Heart right ventricle (tissue), 16 donors: ENCODE measurements at regions not wholly inside any gene's neighbourhood (a gene's known extent, or its start where the extent isn't known, plus 50 kb on each side); places are given as distances from the start of the nearest gene placed in this dataset.

Source experiments
- ATAC-seq, 8 donors: fragments of 200-7000 bp; cut with Tn5 transposase; one replicate each; pipeline ENCODE4 v1.9.1; 2020; ENCODE audit warnings: mild to moderate bottlenecking in 8 of 8, moderate library complexity in 8 of 8, moderate number of reproducible peaks in 1 of 8
- DNase-seq, 2 donors: peaks; one replicate each; pipeline ENCODE4 v3.0.0-alpha.2; 2020
- H3K27ac ChIP-seq, 10 donors: fragments of 200-600 bp; sonication (generic) in 2 of 10; one replicate each; pipeline versions ENCODE4 v1.5.0 to v1.8.0; 2020 to 2022; ENCODE audit warnings: mild to moderate bottlenecking in 3 of 10
- H3K27me3 ChIP-seq, 7 donors: fragments of 200-600 bp; one replicate each; pipeline ENCODE4 v1.8.0; 2021 to 2022; ENCODE audit warnings: mild to moderate bottlenecking in 2 of 7
- H3K36me3 ChIP-seq, 9 donors: fragments of 200-600 bp; sonication (generic) in 1 of 9; one replicate each; pipeline versions ENCODE4 v1.5.0 to v1.8.0; 2020 to 2022; ENCODE audit warnings: mild to moderate bottlenecking in 2 of 9
- H3K4me1 ChIP-seq, 9 donors: fragments of 200-600 bp; sonication (generic) in 1 of 9; one replicate each; pipeline versions ENCODE4 v1.5.0 to v1.8.0; 2020 to 2022; ENCODE audit warnings: mild to moderate bottlenecking in 4 of 9
- H3K4me3 ChIP-seq, 10 donors: fragments of 200-600 bp; sonication (generic) in 2 of 10; one replicate each; pipeline versions ENCODE4 v1.5.0 to v1.8.0; 2020 to 2022; ENCODE audit warnings: mild to moderate bottlenecking in 7 of 10, moderate library complexity in 2 of 10
- H3K9me3 ChIP-seq, 11 donors: fragments of 200-600 bp in 10 of 11; sonication (generic) in 2 of 11; one replicate each; pipeline versions ENCODE4 v1.5.0 to v1.8.0; 2013 to 2022; ENCODE audit warnings: mild to moderate bottlenecking in 2 of 11, control low read depth in 1 of 11, moderate library complexity in 1 of 11
- WGBS, 2 donors: extraction: QIAGEN DNeasy Blood & Tissue Kit; methylation state at CpG; one replicate each; pipeline ENCODE4 v1.1.7; 2013; ENCODE audit warnings: inconsistent platforms in 1 of 2; 5-methylcytosine and 5-hydroxymethylcytosine counted together
- intact Hi-C, 10 donors: fragments of 100-400 bp; cut with DNase I; formaldehyde crosslinking; loops; one replicate each; pipeline versions ENCODE4 v1.11.1 to v1.14.2; 2022
- TF ChIP-seq, protein P1 (sequence below), 9 donors: fragments of 200-600 bp; sonication (generic) in 2 of 9; IDR thresholded peaks; one replicate each; pipeline versions ENCODE4 v1.5.0 to v1.8.0; 2021 to 2022; ENCODE audit warnings: antibody characterized with exemption in 9 of 9, mild to moderate bottlenecking in 5 of 9, moderate library complexity in 1 of 9
- donor health status: Arrhythmogenic right ventricular cardiomyopathy.
- donor health status: ischemic (EF 13 %, LVEDD 7.1; RV severe dilation, severe dysfunction).
- donor health status: healthy with polysubstance abuse.
- donor health status: DM: no; HTN: yes; CAD: no.
- donor health status: DM: no; HTN: no; CAD: no.
- donor health status: ischemic (EF 25% LVEDD 6.9; RV normal size, moderate dysfunction).
- donor health status: ischemic (EF 25% LVEDD 5.7; RV mildly dilated, moderate dysfunction).
- donor health status: healthy.
- donor health status: DM: yes; HTN: yes; CAD: no.
- donor health status: Ischemic cardiomyopathy.
- donor health status: ischemic (EF 35%, LVEDD 5.7; RV mildly dilated, moderate dysfunction).
- donor health status: nonischemic (EF 11% LVEDD 7.7; RV severe dilation, severe dysfunction).
- donor health status: DM: yes; HTN: yes; CAD: no.
- donor health status: PGD.
- donor health status: ischemic (EF 29% LVEDD 5.4; RV normal size, mild dysfunction).
- donor health status: nonischemic (EF 23%, LVEDD 6.1; RV moderate dilation, normal function).

DNA sequence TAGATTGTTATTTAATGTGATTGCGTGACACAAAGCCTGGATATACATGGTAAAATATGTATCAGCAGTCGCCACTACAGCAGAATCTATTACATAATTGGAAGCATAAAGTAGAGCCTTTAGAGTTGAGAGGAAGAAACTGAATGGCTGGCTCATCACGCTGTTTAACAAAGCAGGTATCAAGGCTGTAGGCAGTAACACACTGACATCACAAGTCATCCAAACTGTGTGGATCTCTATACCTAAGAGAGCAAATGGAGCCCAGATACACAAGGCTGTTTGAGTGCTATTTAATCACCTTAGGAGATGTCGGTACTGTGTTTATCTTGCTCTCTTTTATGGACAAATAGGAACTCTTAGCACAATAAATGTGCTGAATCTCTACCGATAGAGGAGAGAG lies 864.4 kb downstream of the VGLL3 start:
- TF ChIP-seq, protein P1, sequence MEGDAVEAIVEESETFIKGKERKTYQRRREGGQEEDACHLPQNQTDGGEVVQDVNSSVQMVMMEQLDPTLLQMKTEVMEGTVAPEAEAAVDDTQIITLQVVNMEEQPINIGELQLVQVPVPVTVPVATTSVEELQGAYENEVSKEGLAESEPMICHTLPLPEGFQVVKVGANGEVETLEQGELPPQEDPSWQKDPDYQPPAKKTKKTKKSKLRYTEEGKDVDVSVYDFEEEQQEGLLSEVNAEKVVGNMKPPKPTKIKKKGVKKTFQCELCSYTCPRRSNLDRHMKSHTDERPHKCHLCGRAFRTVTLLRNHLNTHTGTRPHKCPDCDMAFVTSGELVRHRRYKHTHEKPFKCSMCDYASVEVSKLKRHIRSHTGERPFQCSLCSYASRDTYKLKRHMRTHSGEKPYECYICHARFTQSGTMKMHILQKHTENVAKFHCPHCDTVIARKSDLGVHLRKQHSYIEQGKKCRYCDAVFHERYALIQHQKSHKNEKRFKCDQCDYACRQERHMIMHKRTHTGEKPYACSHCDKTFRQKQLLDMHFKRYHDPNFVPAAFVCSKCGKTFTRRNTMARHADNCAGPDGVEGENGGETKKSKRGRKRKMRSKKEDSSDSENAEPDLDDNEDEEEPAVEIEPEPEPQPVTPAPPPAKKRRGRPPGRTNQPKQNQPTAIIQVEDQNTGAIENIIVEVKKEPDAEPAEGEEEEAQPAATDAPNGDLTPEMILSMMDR (IDR thresholded peaks at IDR 0.05) = no peak
- Histone ChIP-seq H3K4me1 (no peaks in the 10 kb centered on the region), H3K27ac (no peak overlapping the region), H3K27me3 (no peaks in the 10 kb centered on the region), H3K9me3 (peaks cover 0 to 27% (median 3%) of the 10 kb centered on the region in 11 donors), H3K4me3 (no peak overlapping the region), H3K36me3 (no peaks in the 10 kb centered on the region)
- 79 to 87% methylated on average over 5 of the region's 5 CpGs for WGBS, 2 donors
- intact Hi-C loops = no loop called here
- ATAC-seq (no peak), DNase-seq (no peak)
